GM12864 (cell line): ENCODE measurements at regions not wholly inside any gene's neighbourhood (a gene's known extent, or its start where the extent isn't known, plus 50 kb on each side); places are given as distances from the start of the nearest gene placed in this dataset.

ENCODE experiments used
- DNase-seq: peaks from one replicate; pipeline ENCODE4 v3.0.0-alpha.2; 2011; ENCODE audit warnings: low read depth
- H3K4me3 ChIP-seq: 2 replicates; pipeline ENCODE4 v1.5.1; 2011; ENCODE audit warnings: mild to moderate bottlenecking, low read depth, low read length, control low read depth
- CTCF ChIP-seq: IDR thresholded peaks from 2 replicates; pipeline ENCODE4 v1.5.1; 2011; ENCODE audit warnings: low read depth, mild to moderate bottlenecking, moderate library complexity, low read length, control low read depth, inconsistent platforms; ENCODE audit errors: missing control alignments

GRCh38 chr5:173825215-173825865, 62.8 kb upstream of the CPEB4 start:
- no peak overlapping the region for H3K4me3 ChIP-seq
- TF ChIP-seq CTCF, result no peak
- no peak for DNase-seq

GRCh38 chr5:173826086-173826427, 62.1 kb upstream of the CPEB4 start:
- no peak for TF ChIP-seq CTCF
- H3K4me3 ChIP-seq, result no peak overlapping the region
- no peak for DNase-seq

- TF ChIP-seq CTCF, result no peak
- no peak for DNase-seq
- H3K4me3 ChIP-seq, result no peak overlapping the region
These were observed 61.5 kb upstream of the CPEB4 start for GRCh38 chr5:173826428-173827350.

GRCh38 chr5:173828952-173829351, 59.2 kb upstream of the CPEB4 start:
- no peak for DNase-seq
- H3K4me3 ChIP-seq, result no peak overlapping the region
- TF ChIP-seq CTCF, result no peak

- DNase-seq, result no peak
- H3K4me3 ChIP-seq, result no peak overlapping the region
- no peak for TF ChIP-seq CTCF
These were observed 58.3 kb upstream of the CPEB4 start for GRCh38 chr5:173829826-173830225.

- no peak for DNase-seq
- H3K4me3 ChIP-seq, result no peak overlapping the region
- TF ChIP-seq CTCF, result no peak
These were observed 57.7 kb upstream of the CPEB4 start for GRCh38 chr5:173830421-173830820.
